HG02840 (cell line): ENCODE measurements at regions not wholly inside any gene's neighbourhood (a gene's known extent, or its start where the extent isn't known, plus 50 kb on each side); places are given as distances from the start of the nearest gene placed in this dataset.

Experiments
- ATAC-seq: cut with Tn5 transposase; IDR thresholded peaks from one replicate; pipeline ENCODE4 v1.9.1; 2021; ENCODE audit warnings: mild to moderate bottlenecking, moderate library complexity, moderate number of reproducible peaks; ENCODE audit not compliant: unreplicated experiment, low FRiP score

GRCh38 chr10:108244443-108245228 lies 1080.1 kb upstream of the SORCS1 start:
- no peak for ATAC-seq

GRCh38 chr10:108241166-108241565 lies 1076.7 kb upstream of the SORCS1 start:
- no peak for ATAC-seq

- ATAC-seq, result no peak
Observed at GRCh38 chr10:108238261-108238660, 1073.8 kb upstream of the SORCS1 start.

- ATAC-seq, result no peak
Observed at GRCh38 chr10:108230478-108231170, 1066.1 kb upstream of the SORCS1 start.

GRCh38 chr10:108208732-108209131 lies 1044.2 kb upstream of the SORCS1 start:
- no peak for ATAC-seq

- no peak for ATAC-seq
Observed at GRCh38 chr10:108208038-108208437, 1043.5 kb upstream of the SORCS1 start.

GRCh38 chr10:108204528-108205305 lies 1040.2 kb upstream of the SORCS1 start:
- no peak for ATAC-seq

- ATAC-seq, result no peak
Observed at GRCh38 chr10:108203905-108204527, 1039.5 kb upstream of the SORCS1 start.

GRCh38 chr10:108187408-108188012 lies 1023.0 kb upstream of the SORCS1 start:
- ATAC-seq, result no peak

GRCh38 chr10:108184114-108184513 lies 1019.6 kb upstream of the SORCS1 start:
- ATAC-seq, result no peak

- no peak for ATAC-seq
Observed at GRCh38 chr10:108180878-108181277, 1016.4 kb upstream of the SORCS1 start.

GRCh38 chr10:108169846-108170245 lies 1005.3 kb upstream of the SORCS1 start:
- ATAC-seq, result no peak

GRCh38 chr10:108167766-108168165 lies 1003.3 kb upstream of the SORCS1 start:
- no peak for ATAC-seq

GRCh38 chr10:108166401-108166800 lies 1001.9 kb upstream of the SORCS1 start:
- ATAC-seq, result no peak

- ATAC-seq, result no peak
Observed at GRCh38 chr10:108147346-108147745, 982.8 kb upstream of the SORCS1 start.

- ATAC-seq, result no peak
Observed at GRCh38 chr10:108141064-108141463, 976.6 kb upstream of the SORCS1 start.

GRCh38 chr10:108132303-108132702 lies 967.8 kb upstream of the SORCS1 start:
- no peak for ATAC-seq

- no peak for ATAC-seq
Observed at GRCh38 chr10:108130575-108130974, 966.1 kb upstream of the SORCS1 start.

- no peak for ATAC-seq
Observed at GRCh38 chr10:108112218-108112617, 947.7 kb upstream of the SORCS1 start.

- ATAC-seq, result no peak
Observed at GRCh38 chr10:108104551-108105156, 940.1 kb upstream of the SORCS1 start.
